HL-60 (cell line): ENCODE measurements at regions not wholly inside any gene's neighbourhood (a gene's known extent, or its start where the extent isn't known, plus 50 kb on each side); places are given as distances from the start of the nearest gene placed in this dataset.

Source experiments
- DNase-seq, 2 experiments: peaks; one replicate each; pipeline ENCODE4 v3.0.0-alpha.2; 2010 to 2020; ENCODE audit warnings: low read depth in 1 of 2, low spot score in 1 of 2
- H3K27ac ChIP-seq: fragments of 250-450 bp; sonication (Bioruptor Pico); replicated peaks from 2 replicates; pipeline ENCODE4 v1.5.1; 2020; ENCODE audit warnings: mild to moderate bottlenecking, moderate library complexity
- H3K27me3 ChIP-seq: fragments of 250-450 bp; sonication (Bioruptor Pico); 2 replicates; pipeline ENCODE4 v1.5.1; 2021; ENCODE audit warnings: mild to moderate bottlenecking, moderate library complexity; ENCODE audit not compliant: insufficient read depth, poor library complexity, severe bottlenecking
- H3K4me3 ChIP-seq: replicated peaks from 2 replicates; pipeline ENCODE4 v1.5.1; 2011; ENCODE audit warnings: mild to moderate bottlenecking, control low read depth, low read length; ENCODE audit not compliant: insufficient read depth
- GABPA ChIP-seq: IDR thresholded peaks from 2 replicates; pipeline ENCODE4 v1.6.1; 2012; ENCODE audit warnings: low read depth
- POLR2AphosphoS5 ChIP-seq: IDR thresholded peaks from 2 replicates; pipeline ENCODE4 v1.6.1; 2012; ENCODE audit warnings: low read depth
- SPI1 ChIP-seq: IDR thresholded peaks from 2 replicates; pipeline ENCODE4 v1.6.1; 2012; ENCODE audit warnings: low read depth, mild to moderate bottlenecking, borderline replicate concordance
- TF ChIP-seq, protein P1 (sequence below): IDR thresholded peaks from 2 replicates; pipeline ENCODE4 v1.6.1; 2012; ENCODE audit warnings: low read depth; ENCODE audit not compliant: insufficient replicate concordance
- TF ChIP-seq, protein P2 (sequence below): IDR thresholded peaks from one replicate; pipeline ENCODE4 v1.5.1; 2011; ENCODE audit warnings: low read length, control low read depth, inconsistent platforms; ENCODE audit not compliant: insufficient read depth

GRCh38 chr16:6231398-6231797 is 1101.2 kb upstream of the RBFOX1 start:
- no peak overlapping the region for H3K27ac ChIP-seq
- no peak overlapping the region for H3K4me3 ChIP-seq
- H3K27me3 ChIP-seq: no peaks in the 10 kb centered on the region
- no peak for DNase-seq
- TF ChIP-seq SPI1 (no peak), POLR2AphosphoS5 (no peak), GABPA (no peak)
- TF ChIP-seq, protein P1, sequence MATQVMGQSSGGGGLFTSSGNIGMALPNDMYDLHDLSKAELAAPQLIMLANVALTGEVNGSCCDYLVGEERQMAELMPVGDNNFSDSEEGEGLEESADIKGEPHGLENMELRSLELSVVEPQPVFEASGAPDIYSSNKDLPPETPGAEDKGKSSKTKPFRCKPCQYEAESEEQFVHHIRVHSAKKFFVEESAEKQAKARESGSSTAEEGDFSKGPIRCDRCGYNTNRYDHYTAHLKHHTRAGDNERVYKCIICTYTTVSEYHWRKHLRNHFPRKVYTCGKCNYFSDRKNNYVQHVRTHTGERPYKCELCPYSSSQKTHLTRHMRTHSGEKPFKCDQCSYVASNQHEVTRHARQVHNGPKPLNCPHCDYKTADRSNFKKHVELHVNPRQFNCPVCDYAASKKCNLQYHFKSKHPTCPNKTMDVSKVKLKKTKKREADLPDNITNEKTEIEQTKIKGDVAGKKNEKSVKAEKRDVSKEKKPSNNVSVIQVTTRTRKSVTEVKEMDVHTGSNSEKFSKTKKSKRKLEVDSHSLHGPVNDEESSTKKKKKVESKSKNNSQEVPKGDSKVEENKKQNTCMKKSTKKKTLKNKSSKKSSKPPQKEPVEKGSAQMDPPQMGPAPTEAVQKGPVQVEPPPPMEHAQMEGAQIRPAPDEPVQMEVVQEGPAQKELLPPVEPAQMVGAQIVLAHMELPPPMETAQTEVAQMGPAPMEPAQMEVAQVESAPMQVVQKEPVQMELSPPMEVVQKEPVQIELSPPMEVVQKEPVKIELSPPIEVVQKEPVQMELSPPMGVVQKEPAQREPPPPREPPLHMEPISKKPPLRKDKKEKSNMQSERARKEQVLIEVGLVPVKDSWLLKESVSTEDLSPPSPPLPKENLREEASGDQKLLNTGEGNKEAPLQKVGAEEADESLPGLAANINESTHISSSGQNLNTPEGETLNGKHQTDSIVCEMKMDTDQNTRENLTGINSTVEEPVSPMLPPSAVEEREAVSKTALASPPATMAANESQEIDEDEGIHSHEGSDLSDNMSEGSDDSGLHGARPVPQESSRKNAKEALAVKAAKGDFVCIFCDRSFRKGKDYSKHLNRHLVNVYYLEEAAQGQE: no peak
- TF ChIP-seq, protein P2, sequence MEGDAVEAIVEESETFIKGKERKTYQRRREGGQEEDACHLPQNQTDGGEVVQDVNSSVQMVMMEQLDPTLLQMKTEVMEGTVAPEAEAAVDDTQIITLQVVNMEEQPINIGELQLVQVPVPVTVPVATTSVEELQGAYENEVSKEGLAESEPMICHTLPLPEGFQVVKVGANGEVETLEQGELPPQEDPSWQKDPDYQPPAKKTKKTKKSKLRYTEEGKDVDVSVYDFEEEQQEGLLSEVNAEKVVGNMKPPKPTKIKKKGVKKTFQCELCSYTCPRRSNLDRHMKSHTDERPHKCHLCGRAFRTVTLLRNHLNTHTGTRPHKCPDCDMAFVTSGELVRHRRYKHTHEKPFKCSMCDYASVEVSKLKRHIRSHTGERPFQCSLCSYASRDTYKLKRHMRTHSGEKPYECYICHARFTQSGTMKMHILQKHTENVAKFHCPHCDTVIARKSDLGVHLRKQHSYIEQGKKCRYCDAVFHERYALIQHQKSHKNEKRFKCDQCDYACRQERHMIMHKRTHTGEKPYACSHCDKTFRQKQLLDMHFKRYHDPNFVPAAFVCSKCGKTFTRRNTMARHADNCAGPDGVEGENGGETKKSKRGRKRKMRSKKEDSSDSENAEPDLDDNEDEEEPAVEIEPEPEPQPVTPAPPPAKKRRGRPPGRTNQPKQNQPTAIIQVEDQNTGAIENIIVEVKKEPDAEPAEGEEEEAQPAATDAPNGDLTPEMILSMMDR: no peak

GRCh38 chr16:6229186-6229585 is 1103.5 kb upstream of the RBFOX1 start:
- H3K4me3 ChIP-seq: no peak overlapping the region
- no peak for DNase-seq
- no peak overlapping the region for H3K27ac ChIP-seq
- no peaks in the 10 kb centered on the region for H3K27me3 ChIP-seq
- TF ChIP-seq POLR2AphosphoS5 (no peak), SPI1 (no peak), GABPA (no peak)
- TF ChIP-seq, protein P1: no peak
- TF ChIP-seq, protein P2: no peak

DNA sequence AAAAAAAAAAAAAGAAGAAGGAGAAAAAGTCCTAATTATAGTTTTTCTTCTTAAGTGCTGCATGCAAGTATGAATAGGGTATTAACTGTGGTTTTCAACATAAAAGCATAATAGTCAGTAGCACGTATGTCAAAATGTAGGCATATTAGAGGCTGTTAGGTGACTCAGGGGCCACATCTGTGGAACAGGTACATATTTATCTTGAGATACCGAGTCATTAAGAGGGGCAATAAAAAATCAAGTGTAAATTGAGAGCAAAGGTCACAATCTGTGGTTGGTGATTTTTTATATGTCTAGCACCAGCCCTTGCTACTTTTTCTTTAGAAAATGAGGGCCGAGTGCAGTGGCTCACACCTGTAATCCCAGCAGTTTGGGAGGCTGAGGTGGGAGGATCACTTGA is 1113.8 kb upstream of the RBFOX1 start:
- TF ChIP-seq POLR2AphosphoS5 (no peak), GABPA (no peak), SPI1 (no peak)
- TF ChIP-seq, protein P2: no peak
- TF ChIP-seq, protein P1: no peak
- H3K27ac ChIP-seq: no peak overlapping the region
- DNase-seq: no peak
- no peak overlapping the region for H3K4me3 ChIP-seq
- H3K27me3 ChIP-seq: no peaks in the 10 kb centered on the region
